Stimulated activated CD8-positive, alpha-beta memory T cell treated with anti-CD3 and anti-CD28 coated beads, Interleukin-4, amount 100 ng/mL, for 48 hours (primary cell): ENCODE measurements at regions not wholly inside any gene's neighbourhood (a gene's known extent, or its start where the extent isn't known, plus 50 kb on each side); places are given as distances from the start of the nearest gene placed in this dataset.
"Not testable (repeated sequence)": the region's sequence is repeated elsewhere in the genome, so short reads cannot be mapped to it uniquely, and the experiment has no call there.

ENCODE experiments used
- DNase-seq: peaks from one replicate; pipeline ENCODE4 v3.0.0-alpha.2; 2020

DNA sequence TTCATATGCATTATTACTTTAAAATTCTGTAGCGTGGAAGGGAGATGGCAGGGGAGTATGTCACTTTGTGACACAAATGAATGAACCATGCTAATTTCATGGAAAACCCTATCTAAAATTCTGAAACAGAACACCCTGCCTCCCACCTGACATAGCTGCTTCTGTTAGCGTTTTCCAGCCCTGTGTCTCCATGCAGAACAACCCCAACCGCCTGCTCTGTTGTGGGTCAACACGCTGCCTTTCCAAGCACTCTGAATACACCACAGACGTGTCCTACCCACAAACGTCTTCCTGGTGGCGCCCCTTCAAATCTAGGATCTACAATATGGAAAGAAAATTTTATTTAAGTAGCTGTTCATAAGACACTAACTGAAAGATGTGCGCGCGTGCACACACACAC is 238.6 kb downstream of the TRIML1 start:
- DNase-seq = no peak

DNA sequence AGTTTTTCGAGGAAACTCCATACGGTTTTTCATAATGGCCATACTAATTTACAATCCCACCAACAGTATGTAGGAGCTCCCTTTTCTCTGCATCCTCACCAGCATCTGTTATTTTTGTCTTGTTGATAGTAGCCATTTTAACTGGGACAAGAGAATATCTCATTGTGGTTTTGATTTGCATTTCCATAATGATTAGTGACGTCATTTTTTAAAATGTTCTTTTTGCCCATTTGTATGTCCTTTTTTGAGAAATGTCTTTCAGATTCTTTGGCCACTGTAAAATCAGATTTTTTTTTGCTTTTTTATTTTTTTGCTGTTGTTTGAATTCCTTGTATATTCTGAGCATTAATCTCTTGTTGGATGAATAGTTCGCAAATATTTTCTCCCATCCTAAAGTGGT is 243.9 kb downstream of the TRIML1 start:
- DNase-seq = no peak

DNA sequence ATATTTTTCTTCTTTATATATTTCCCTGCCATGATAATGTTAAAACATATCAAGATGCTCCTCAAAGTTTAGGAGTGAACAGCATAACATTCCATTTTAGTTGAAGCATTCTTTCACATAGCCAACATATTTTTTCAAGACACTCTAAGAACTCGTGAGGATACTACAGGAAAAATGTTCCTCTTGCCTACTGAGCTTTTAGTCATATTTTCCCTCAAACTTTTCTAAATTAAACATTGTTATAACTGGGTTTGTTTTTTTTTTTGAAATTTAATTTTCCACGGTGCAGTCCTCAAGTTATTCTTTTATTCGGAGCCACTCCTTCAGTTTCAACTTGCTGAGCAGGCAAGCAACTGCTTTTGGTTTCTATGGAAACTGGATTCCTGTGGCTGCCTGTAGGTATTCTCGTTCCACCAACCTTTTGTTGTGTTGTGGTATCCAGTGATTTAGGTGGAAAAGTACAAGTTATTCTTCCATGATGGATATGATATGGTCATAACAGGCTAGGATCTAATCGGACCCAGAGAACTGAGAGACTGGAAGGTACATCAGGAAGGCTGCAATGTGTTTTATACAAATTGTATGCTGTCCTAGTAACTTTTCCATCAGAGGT is 248.0 kb downstream of the TRIML1 start:
- DNase-seq = no peak

DNA sequence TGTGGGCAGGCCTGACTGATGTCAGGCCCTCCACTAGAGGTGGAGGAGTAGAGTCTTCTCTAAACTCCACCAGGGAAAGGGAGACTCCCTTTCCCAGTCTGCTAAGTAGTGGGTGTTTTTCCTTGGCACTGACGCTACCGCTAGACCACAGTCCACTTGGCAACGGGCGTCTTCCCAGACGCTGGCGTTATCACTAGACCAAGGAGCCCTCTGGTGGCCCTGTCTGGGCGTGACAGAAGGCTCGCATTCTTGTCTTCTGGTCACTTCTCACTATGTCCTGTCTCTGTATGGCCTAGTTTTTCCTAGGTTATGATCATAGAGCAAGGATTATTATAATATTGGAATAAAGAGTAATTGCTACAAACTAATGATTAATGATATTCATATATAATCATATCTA is 252.1 kb downstream of the TRIML1 start:
- DNase-seq = not testable (repeated sequence)

DNA sequence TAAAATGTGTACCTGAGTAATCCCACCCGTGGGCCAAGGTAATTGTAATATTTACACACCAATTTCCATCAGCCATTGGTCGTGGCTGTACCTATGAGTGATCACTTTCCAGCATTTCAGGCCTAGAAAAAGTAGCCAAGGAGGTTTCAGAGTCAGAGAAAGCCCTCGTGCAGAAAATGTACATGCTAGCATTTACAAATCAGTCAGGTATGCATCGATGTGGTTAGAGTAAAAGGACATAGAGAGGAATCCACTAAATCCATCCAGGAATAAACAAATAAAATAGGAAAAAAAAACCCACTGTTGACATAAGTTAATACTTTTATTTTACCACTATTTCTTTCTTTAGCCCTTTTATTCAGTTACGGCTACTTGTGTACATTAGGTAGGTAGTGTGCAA is 256.8 kb downstream of the TRIML1 start:
- DNase-seq = no peak

DNA sequence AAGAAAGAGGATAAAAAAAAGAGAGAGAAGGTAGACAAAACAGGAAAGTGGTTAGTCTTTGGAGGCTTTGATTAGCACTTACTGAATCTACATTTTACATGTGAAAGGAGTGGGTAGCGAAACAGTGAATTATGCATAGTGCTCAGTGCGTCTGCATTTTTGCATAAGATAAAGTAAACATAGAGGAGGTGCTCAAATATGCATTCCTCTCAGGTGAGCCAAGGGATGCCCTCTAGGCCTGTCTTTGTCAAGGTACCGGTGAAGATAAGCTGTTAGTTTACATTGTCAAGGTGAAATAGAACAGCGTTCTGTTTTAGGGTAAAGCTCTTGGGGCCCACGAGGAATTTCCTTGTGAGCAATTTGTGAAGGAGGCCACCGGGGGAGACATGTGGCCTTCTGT is 260.6 kb downstream of the TRIML1 start:
- no peak for DNase-seq

DNA sequence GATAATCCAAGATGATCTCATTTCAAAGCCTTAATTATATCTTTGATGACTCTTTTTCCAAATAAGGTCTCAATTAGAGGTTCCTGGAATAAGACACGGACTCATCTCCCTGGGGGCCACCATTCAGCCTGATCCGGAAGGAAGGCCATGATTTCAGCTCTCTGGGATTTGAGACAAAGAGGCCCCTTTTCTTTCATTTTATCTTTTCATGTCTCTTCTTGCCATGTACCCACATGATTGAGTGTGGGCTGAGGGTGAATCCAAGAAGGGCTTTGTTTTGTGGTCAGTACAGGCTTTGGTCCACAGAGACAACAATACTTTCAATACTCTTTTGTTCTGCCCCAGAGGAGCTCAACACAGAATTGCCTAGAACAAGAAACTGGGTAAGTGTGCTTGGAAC is 261.2 kb downstream of the TRIML1 start:
- DNase-seq = no peak

DNA sequence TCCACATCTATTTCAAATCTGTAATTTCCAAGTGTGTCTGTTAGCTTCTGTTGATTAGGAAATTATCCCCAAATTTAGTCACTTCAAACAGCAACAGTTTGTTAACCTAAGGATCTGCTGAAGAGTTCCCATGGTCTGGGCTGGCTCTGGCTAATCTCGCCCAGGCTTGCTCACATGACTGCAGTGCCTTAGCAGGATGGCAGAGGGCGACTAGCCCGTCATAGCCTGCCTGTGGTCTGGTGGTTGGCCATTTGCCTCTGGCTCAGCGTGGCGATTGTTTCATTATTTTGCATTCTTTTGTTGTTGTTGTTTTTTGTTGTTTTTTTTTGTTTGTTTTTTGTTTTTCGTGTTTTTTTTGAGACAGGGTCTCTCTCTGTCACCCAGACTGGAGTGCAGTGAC is 264.0 kb downstream of the TRIML1 start:
- DNase-seq = no peak

DNA sequence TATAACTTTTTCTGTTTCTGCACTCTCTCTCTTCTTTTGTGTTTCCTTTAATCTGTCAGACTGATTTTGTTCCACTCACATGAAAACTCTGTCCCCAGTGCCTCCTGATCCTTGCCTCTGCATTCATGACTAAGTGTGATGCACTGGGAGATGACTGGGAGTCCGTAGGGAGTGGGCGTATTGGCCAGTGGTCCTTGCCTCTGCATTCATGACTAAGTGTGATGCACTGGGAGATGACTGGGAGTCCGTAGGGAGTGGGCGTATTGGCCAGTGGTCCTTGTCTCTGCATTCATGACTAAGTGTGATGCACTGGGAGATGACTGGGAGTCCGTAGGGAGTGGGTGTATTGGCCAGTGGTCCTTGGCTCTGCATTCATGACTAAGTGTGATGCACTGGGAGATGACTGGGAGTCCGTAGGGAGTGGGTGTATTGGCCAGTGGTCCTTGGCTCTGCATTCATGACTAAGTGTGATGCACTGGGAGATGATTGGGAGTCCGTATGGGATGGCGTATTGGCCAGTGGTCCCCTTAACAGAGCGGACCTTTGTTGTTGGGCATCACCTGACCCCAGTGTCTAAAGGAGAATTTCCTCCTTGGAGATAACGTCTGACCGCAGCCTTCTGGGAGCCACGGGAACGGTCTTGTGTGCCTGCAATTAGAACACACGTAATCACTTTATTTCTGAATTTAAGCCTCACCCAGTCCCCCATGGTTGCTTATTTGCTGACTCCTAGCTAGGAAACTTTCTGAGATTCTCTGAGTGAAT is 266.0 kb downstream of the TRIML1 start:
- not testable (repeated sequence) for DNase-seq

DNA sequence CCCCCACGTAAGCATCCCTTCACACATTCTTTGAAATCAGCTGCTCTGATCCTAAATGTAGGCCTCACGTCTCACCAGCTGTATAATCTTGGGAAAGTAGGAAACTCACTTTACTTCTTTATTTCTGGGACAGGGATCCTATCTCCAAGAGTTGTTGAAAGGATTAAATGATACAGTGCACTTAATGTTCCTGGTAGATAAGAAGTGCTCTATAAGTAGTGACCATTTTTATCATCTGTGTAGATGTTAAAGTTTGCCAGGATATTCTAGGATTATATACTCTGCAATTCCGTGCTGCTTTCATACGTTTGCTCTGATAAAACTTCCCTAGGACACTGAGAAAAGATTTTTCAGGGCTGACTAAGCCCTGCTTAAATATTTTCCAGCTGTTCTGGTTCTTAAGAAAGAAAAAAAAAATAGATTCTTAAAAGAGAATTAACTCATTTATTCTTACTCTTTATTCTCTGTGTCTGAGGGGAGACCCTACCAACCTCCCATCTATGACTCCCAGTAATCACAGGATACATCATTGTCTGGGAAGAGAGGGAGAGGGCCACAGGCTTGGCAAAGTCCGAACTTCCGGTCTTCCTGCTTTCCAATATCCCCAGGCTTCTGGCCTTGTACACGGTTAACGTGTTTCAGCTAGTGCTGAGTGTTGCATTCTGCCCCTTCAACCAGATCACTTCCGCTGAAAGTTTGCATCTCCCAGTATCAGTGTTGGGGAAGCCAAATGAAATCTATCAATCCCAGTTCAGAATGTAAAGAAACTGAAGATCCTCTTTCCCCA is 269.2 kb downstream of the TRIML1 start:
- no peak for DNase-seq

DNA sequence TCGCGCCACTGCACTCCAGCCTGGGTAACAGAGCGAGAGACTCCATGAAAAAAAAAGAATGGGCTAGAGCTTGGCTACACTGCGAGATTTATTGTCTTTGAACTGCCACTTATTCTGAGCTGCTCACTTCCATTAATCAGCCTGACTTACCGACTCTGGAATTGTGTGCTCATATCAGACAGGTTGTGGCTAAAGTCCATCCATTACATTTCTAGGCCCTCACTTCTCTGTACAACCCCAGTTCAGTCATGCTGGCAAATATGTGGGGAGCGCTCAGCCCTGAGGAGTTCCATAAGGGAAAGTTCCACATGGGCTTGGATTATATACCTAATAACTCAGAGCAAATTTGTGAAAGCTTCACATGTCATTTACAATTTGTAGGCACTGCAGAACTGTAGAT is 270.6 kb downstream of the TRIML1 start:
- DNase-seq = no peak

DNA sequence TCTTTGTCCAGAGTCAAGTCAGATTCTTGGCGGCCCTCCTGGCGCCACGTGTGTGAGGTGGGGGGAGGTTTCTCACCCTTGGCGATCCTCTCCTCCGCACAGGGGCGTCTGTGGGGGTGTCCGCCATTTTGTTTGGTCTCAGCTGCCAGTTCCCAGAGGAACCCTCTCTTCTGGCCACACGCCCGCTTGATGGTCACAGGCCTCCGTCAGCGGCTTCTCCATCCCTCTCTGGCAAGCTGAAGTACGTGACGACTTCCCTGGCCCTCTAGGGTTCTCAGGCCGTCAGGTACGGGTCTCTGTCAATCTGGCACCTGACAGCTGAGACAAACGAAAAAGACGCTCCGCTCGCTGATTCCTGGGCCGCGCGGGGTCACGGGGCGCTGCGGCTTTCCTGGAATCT is 272.6 kb downstream of the TRIML1 start:
- no peak for DNase-seq

DNA sequence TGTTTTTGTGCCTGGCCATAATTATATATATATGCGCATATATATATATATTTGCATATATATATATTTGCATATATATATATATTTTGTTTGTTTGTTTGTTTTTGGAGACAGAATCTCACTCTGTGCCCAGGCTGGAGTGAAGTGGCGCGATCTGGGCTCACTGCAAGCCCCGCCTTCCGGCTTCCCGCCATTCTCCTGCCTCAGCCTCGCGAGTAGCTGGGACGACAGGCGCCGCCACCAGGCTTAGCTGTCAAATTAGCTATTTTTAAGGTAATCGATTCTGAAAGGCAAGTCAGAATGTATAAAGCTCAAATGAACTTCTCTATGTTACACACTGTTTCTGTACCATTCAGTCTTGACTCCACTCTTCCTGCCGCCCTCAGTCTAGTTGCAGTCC is 273.3 kb downstream of the TRIML1 start:
- DNase-seq = no peak

DNA sequence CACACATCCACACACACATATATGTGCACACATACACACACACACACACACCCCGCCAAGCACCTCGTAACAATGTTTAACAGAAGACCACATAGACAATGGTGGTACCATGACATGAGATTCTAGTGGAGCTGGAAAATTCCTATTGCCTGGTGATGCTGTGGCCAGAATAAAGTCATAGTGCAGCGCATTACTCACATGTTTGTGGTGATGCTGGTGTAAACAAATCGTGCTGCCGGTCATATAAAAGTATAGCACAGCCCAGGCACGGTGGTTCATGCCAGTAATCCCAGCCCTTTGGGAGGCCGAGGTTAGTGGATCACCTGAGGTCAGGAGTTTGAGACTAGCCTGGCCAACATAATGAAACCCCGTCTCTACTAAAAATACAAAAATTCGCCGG is 275.2 kb downstream of the TRIML1 start:
- DNase-seq = no peak

DNA sequence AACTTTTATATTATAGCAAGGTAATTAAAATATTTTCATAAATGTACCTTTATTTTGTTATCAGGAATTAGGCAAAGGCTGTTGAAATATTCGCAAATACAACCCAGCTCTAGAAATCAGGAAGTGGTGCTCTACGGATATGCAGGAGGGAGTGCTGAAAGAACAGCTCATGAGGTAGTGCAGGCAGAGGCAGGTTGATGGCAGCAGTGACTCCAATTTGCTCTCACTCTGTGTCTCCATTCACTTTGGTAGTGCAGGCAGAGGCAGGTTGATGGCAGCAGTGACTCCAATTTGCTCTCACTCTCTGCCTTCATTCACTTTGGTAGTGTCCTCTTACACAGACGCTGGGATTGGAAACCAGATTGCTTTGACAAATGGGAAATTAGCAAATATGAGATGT is 277.9 kb downstream of the TRIML1 start:
- no peak for DNase-seq

DNA sequence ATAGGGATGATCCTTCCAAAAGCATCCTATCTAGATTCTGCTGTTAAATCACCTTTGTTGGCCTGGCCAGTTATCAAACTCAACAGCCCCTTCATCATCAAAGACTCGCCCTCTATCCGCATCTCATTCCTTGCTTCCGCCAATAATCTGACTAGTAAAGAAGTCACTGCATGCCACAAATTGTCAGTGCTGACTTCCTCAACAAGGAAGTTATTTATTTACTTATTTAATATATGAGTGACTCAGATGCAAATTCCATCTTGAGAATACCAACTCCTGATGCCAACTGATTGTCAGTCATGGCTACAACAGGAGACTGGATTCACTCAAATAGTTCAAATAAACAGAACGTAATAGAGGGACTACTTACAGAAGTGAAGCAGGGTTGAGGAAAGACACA is 283.8 kb downstream of the TRIML1 start:
- DNase-seq = no peak

DNA sequence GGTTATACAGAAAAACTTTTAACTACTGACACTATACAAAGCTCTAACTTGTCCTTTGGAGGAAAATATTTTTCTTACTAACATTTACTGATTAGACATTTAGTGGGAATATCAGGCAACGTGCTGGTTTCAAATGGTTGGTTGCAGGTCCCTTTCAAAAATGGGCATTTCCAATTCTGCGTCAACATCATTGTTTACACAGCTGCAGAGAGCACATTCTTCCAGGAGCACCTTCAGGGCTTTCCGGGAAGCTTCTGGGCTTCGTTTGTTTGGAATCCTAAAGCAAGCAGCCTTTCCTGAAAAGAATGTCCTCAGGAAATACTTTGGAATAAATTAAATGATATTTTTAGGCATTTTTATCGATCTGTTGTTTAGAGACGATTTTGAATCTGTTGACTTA is 289.7 kb downstream of the TRIML1 start:
- DNase-seq = no peak

DNA sequence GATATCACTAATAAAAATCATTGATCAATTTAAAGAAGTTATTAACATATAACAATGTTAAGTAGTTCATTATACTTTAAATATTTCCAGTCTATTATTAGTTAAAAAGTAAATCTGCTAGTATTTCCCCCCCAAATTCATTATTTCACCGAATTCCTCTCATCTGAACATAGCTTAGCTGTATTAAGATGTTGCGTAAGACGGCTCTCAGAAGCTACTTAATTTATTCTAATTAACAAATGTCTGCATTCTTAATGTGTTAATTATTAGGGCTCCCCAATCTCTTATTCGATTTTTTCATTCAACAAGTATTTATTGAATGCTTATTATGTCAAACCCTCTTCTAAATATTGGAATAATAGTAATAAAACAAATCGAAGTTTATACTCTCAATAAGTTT is 290.7 kb downstream of the TRIML1 start:
- no peak for DNase-seq

DNA sequence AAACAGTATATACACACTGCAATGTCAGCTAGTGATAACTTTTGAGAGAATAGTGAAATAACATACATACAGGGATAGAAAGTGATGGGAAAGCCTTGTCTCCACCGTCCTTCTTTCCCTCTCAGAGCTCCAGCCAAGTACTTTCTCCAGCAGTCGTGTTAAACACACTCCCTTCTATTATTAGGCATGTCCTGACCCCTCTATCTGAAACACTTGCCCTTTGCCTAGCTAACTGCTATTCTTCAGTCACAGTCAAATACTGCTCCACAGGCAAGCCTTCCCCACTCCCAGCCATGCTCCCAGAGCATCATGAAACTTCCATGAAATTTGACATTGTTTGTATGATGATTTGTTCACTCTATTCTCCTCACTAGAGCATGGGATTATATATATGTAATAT is 291.1 kb downstream of the TRIML1 start:
- DNase-seq = no peak

DNA sequence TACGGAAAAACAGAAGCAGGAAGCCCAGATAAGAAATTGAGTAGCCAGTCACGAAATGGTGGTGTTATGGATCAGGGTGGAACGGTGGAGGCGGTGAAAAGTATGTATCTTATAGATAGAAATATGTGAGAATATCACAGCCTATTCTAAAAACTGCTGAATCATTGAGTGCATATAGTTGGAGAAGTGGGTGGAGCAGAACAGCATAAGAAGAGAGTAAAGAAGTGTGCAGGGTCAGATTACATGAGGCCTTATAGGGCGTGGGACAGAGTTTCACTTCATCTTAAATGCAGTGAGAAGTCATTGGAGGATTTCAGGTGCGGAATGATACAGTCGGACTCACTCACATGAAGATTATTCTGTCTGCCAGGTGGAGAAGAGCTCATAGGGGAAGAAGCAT is 293.1 kb downstream of the TRIML1 start:
- DNase-seq = no peak

DNA sequence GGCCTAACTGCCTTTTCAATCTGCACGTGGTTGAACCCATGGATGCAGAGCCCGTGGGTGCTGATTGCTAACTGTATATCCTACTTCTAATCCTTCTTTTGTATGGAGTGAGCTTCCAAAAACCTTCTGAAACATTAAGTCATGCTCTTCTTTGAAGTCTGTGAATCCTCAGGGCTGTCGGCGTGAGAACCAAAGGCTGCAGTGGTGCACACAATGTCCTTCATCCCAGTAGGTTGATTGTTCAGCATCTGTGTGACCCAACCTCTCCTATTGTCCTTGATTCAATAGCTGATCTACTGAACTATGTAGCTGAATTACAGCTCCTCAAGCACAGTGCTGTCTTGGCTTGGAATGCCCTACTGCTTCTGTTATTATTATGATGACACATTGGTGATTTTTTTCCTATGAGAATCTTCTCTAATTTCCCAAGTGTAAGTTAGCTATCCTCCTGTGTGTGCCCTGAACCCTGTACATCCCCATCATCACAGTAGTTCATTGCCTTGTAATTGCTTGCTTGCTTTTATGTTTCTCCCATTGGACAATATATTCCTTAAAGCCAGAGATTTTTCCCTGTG is 294.6 kb downstream of the TRIML1 start:
- DNase-seq = no peak

DNA sequence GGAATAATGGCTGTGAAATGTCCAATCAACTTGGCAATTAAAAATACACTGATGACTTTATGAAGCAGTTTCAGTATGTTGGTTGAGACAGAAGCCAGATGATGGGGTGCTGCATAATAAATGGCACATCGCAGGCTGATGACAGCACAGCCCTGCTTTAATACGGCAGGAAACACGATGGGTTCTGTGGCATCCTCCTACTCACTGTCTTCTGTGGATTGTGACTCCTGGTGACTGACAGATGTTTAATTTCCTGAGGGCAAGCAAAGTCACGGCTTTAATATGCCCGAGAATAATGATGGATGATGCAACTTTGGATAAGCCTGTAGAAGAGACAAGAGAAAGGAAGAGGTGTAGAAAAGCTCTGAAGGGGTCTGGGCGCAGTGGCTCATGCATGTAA is 295.4 kb downstream of the TRIML1 start:
- no peak for DNase-seq

DNA sequence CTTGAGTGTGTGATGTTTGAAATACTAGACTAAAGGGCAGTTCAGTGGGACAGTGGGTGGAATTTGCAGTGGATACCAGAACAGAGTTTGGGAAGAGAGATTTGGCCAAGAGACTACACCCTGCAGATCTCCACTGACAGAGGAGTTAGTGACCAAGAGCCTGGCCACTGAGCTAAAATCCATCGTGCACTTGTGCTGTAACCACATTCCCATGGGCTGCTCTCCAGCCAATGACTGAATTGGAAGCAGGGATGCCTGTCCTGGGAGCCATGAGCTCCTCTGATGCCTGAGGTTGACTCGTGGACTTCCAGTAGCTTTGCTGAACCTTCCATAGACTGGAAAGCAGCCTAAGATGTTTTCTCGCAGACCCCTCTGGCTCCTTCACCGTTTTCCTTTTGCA is 296.1 kb downstream of the TRIML1 start:
- DNase-seq = no peak

DNA sequence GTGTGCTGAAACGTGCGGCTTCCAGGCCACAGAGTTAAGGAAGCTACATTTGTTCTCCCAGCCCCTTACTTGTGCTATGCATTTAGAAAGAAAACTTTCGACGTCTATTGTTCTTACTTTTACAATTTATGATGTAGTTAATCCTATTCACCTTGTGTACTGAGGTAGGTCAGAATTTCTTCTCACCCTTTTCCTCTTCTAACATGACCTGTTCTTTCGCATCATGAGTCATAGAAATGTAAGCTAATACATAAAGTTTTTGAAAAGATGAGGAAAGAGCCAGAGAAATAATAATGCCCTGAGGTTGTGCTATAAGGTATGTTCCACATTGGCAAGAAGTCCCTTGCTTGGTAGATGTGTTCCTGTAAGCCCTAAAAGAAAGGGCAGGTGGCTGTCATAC is 298.3 kb downstream of the TRIML1 start:
- DNase-seq = no peak
